ENCODE measurements at regions not wholly inside any gene's neighbourhood (a gene's known extent, or its start where the extent isn't known, plus 50 kb on each side); places are given as distances from the start of the nearest gene placed in this dataset.

GRCh38 chr2:33666879-33667278 lies 67.8 kb upstream of the FAM98A start:
- intact Hi-C loops (cut with micrococcal nuclease), result no loop called here
- H3K9me3 Mint-ChIP-seq, result peaks cover 15% of the 10 kb centered on the region
- no peaks in the 10 kb centered on the region for H3K36me3 Mint-ChIP-seq (ENCODE audit: low read depth)
- no peak for TF ChIP-seq CTCF (IDR thresholded peaks at IDR 0.05)
- POLR2A ChIA-PET, result no interaction called here
- no peak for ATAC-seq (ENCODE audit: low read depth)
- no peak overlapping the region for H3K4me3 Mint-ChIP-seq
- no peaks in the 10 kb centered on the region for H3K27me3 Mint-ChIP-seq
- DNase-seq, result no peak
- no peak overlapping the region for H3K27ac Mint-ChIP-seq
- CTCF ChIA-PET, result no interaction called here
- no peaks in the 10 kb centered on the region for H3K4me1 Mint-ChIP-seq

GRCh38 chr2:33665039-33665438 lies 65.9 kb upstream of the FAM98A start:
- Mint-ChIP-seq H3K9me3 (peaks cover 15% of the 10 kb centered on the region), H3K27ac (no peak overlapping the region), H3K4me1 (no peaks in the 10 kb centered on the region), H3K27me3 (peaks cover 2% of the 10 kb centered on the region), H3K4me3 (no peak overlapping the region), H3K36me3 (ENCODE audit: low read depth) (no peaks in the 10 kb centered on the region)
- POLR2A ChIA-PET, result no interaction called here
- no peak for TF ChIP-seq CTCF (IDR thresholded peaks at IDR 0.05)
- CTCF ChIA-PET, result no interaction called here
- intact Hi-C loops (cut with micrococcal nuclease), result no loop called here
- DNase-seq (no peak), ATAC-seq (ENCODE audit: low read depth) (no peak)

GRCh38 chr2:33660416-33661123 lies 61.5 kb upstream of the FAM98A start:
- Mint-ChIP-seq H3K4me3 (no peak overlapping the region), H3K27me3 (peaks cover 6% of the 10 kb centered on the region), H3K36me3 (ENCODE audit: low read depth) (no peaks in the 10 kb centered on the region), H3K9me3 (peaks cover 10% of the 10 kb centered on the region), H3K4me1 (no peaks in the 10 kb centered on the region), H3K27ac (no peak overlapping the region)
- intact Hi-C loops (cut with micrococcal nuclease), result no loop called here
- ChIA-PET CTCF (no interaction called here), POLR2A (no interaction called here)
- TF ChIP-seq CTCF (IDR thresholded peaks at IDR 0.05), result no peak
- DNase-seq, result no peak
- no peak for ATAC-seq (ENCODE audit: low read depth)

GRCh38 chr2:33655626-33656320 lies 56.7 kb upstream of the FAM98A start:
- Mint-ChIP-seq H3K4me1 (no peaks in the 10 kb centered on the region), H3K9me3 (peaks cover 4% of the 10 kb centered on the region), H3K36me3 (ENCODE audit: low read depth) (no peaks in the 10 kb centered on the region), H3K27ac (no peak overlapping the region), H3K4me3 (no peak overlapping the region), H3K27me3 (peaks cover 14% of the 10 kb centered on the region)
- CTCF ChIA-PET, result no interaction called here
- ATAC-seq (ENCODE audit: low read depth), result no peak
- intact Hi-C loops (cut with micrococcal nuclease), result no loop called here
- no peak for DNase-seq
- TF ChIP-seq CTCF (IDR thresholded peaks at IDR 0.05), result no peak
- POLR2A ChIA-PET, result no interaction called here

- no peak for TF ChIP-seq CTCF (IDR thresholded peaks at IDR 0.05)
- CTCF ChIA-PET, result no interaction called here
- POLR2A ChIA-PET, result no interaction called here
- H3K27ac Mint-ChIP-seq, result no peak overlapping the region
- H3K36me3 Mint-ChIP-seq (ENCODE audit: low read depth), result no peaks in the 10 kb centered on the region
- intact Hi-C loops (cut with micrococcal nuclease), result no loop called here
- no peak overlapping the region for H3K4me3 Mint-ChIP-seq
- peaks cover 6% of the 10 kb centered on the region for H3K4me1 Mint-ChIP-seq
- H3K27me3 Mint-ChIP-seq, result peaks cover 11% of the 10 kb centered on the region
- DNase-seq, result no peak
- peaks cover 4% of the 10 kb centered on the region for H3K9me3 Mint-ChIP-seq
- no peak for ATAC-seq (ENCODE audit: low read depth)
Observed at GRCh38 chr2:33652830-33653229, 53.7 kb upstream of the FAM98A start.

All from activated B cell treated with CpG ODN at 0.5 μM for 24 hours (primary cell).